ENCODE measurements at regions not wholly inside any gene's neighbourhood (a gene's known extent, or its start where the extent isn't known, plus 50 kb on each side); places are given as distances from the start of the nearest gene placed in this dataset.
"Not testable (repeated sequence)": the region's sequence is repeated elsewhere in the genome, so short reads cannot be mapped to it uniquely, and the experiment has no call there.

- DNase-seq (ENCODE audit: insufficient read length, low spot score), result no peak
- no peak for TF ChIP-seq CTCF (IDR thresholded peaks at IDR 0.05; ENCODE audit: insufficient read depth, missing control alignments)
- no peak for FAIRE-seq
Observed at GRCh38 chr1:90349510-90349909, 354.6 kb downstream of the ZNF326 start.

- TF ChIP-seq CTCF (IDR thresholded peaks at IDR 0.05; ENCODE audit: insufficient read depth, missing control alignments), result no peak
- FAIRE-seq (no peak), DNase-seq (ENCODE audit: insufficient read length, low spot score) (no peak)
Observed at GRCh38 chr1:90348934-90349333, 354.0 kb downstream of the ZNF326 start.

- not testable (repeated sequence) for FAIRE-seq; DNase-seq (ENCODE audit: insufficient read length, low spot score)
Observed at GRCh38 chr1:90348459-90348858, 353.5 kb downstream of the ZNF326 start.

- no peak for TF ChIP-seq CTCF (IDR thresholded peaks at IDR 0.05; ENCODE audit: insufficient read depth, missing control alignments)
- no peak for FAIRE-seq
- DNase-seq (ENCODE audit: insufficient read length, low spot score), result no peak
Observed at GRCh38 chr1:90347366-90347765, 352.5 kb downstream of the ZNF326 start.

GRCh38 chr1:90346757-90347156, 351.8 kb downstream of the ZNF326 start:
- FAIRE-seq (no peak), DNase-seq (ENCODE audit: insufficient read length, low spot score) (no peak)
- no peak for TF ChIP-seq CTCF (IDR thresholded peaks at IDR 0.05; ENCODE audit: insufficient read depth, missing control alignments)

GRCh38 chr1:90346349-90346748, 351.4 kb downstream of the ZNF326 start:
- no peak for TF ChIP-seq CTCF (IDR thresholded peaks at IDR 0.05; ENCODE audit: insufficient read depth, missing control alignments)
- DNase-seq (ENCODE audit: insufficient read length, low spot score), result no peak
- no peak for FAIRE-seq

GRCh38 chr1:90344963-90345730, 350.2 kb downstream of the ZNF326 start:
- no peak for FAIRE-seq
- TF ChIP-seq CTCF (IDR thresholded peaks at IDR 0.05; ENCODE audit: insufficient read depth, missing control alignments), result no peak
- DNase-seq (ENCODE audit: insufficient read length, low spot score), result no peak
